ENCODE measurements at regions not wholly inside any gene's neighbourhood (a gene's known extent, or its start where the extent isn't known, plus 50 kb on each side); places are given as distances from the start of the nearest gene placed in this dataset.

- no peak for DNase-seq
- intact Hi-C loops (cut with DNase I), result no loop called here
Measured at GRCh38 chr3:139870000-139870675, 64.8 kb upstream of the CLSTN2 start.

GRCh38 chr3:139868773-139869172 is 66.2 kb upstream of the CLSTN2 start:
- intact Hi-C loops (cut with DNase I), result no loop called here
- DNase-seq, result no peak

GRCh38 chr3:139848660-139849059 is 86.3 kb upstream of the CLSTN2 start:
- DNase-seq, result no peak
- intact Hi-C loops (cut with DNase I), result no loop called here

GRCh38 chr3:139846729-139847128 is 88.3 kb upstream of the CLSTN2 start:
- no peak for DNase-seq
- intact Hi-C loops (cut with DNase I), result no loop called here

GRCh38 chr3:139839659-139840058 is 95.3 kb upstream of the CLSTN2 start:
- intact Hi-C loops (cut with DNase I), result no loop called here

GRCh38 chr3:139839014-139839413 is 96.0 kb upstream of the CLSTN2 start:
- no peak for DNase-seq
- intact Hi-C loops (cut with DNase I), result no loop called here

More at GRCh38 chr3:139839659-139840058, 95.3 kb upstream of the CLSTN2 start:
- no peak for DNase-seq

GRCh38 chr3:139838269-139838957 is 96.6 kb upstream of the CLSTN2 start:
- DNase-seq, result no peak
- intact Hi-C loops (cut with DNase I), result no loop called here

GRCh38 chr3:139836698-139837464 is 98.1 kb upstream of the CLSTN2 start:
- intact Hi-C loops (cut with DNase I), result no loop called here
- DNase-seq, result no peak

GRCh38 chr3:139835830-139836683 is 98.9 kb upstream of the CLSTN2 start:
- DNase-seq, result peak in 7 of 10 donors; percentile 24 to 78 (median 43)
- intact Hi-C loops (cut with DNase I), result no loop called here

- intact Hi-C loops (cut with DNase I), result no loop called here
Measured at GRCh38 chr3:139832998-139833397, 102.0 kb upstream of the CLSTN2 start.

GRCh38 chr3:139830817-139831216 is 104.2 kb upstream of the CLSTN2 start:
- intact Hi-C loops (cut with DNase I), result no loop called here
- peak in 8 of 10 donors; percentile 53 to 93 (median 66) for DNase-seq

More at GRCh38 chr3:139832998-139833397, 102.0 kb upstream of the CLSTN2 start:
- DNase-seq, result no peak

- peak in 5 of 10 donors; percentile 12 to 83 (median 22) for DNase-seq
- intact Hi-C loops (cut with DNase I), result no loop called here
Measured at GRCh38 chr3:139827833-139828232, 107.2 kb upstream of the CLSTN2 start.

GRCh38 chr3:139824864-139825263 is 110.1 kb upstream of the CLSTN2 start:
- intact Hi-C loops (cut with DNase I), result no loop called here
- no peak for DNase-seq

GRCh38 chr3:139814646-139815045 is 120.3 kb upstream of the CLSTN2 start:
- intact Hi-C loops (cut with DNase I), result no loop called here
- DNase-seq, result no peak

- no peak for DNase-seq
- intact Hi-C loops (cut with DNase I), result no loop called here
Measured at GRCh38 chr3:139811331-139811730, 123.7 kb upstream of the CLSTN2 start.

- intact Hi-C loops (cut with DNase I), result no loop called here
- DNase-seq, result no peak
Measured at GRCh38 chr3:139808201-139808600, 126.8 kb upstream of the CLSTN2 start.

- no peak for DNase-seq
- intact Hi-C loops (cut with DNase I), result no loop called here
Measured at GRCh38 chr3:139803294-139803693, 125.5 kb upstream of the NMNAT3 start.

- intact Hi-C loops (cut with DNase I), result no loop called here
- DNase-seq, result peak in 1 of 10 donors; percentile 23
Measured at GRCh38 chr3:139797724-139798343, 120.1 kb upstream of the NMNAT3 start.

GRCh38 chr3:139794469-139795265 is 116.9 kb upstream of the NMNAT3 start:
- DNase-seq, result no peak
- intact Hi-C loops (cut with DNase I), result no loop called here
